Lower leg skin (tissue), 3 donors: ENCODE measurements at regions not wholly inside any gene's neighbourhood (a gene's known extent, or its start where the extent isn't known, plus 50 kb on each side); places are given as distances from the start of the nearest gene placed in this dataset.

Source experiments
- POLR2A ChIP-seq, 2 donors: fragments of 450-650 bp; IDR thresholded peaks; one replicate each; pipeline ENCODE4 v1.6.1; 2016 to 2017; ENCODE audit warnings: antibody characterized with exemption in 2 of 2, mild to moderate bottlenecking in 1 of 2, moderate library complexity in 1 of 2
- TF ChIP-seq, protein P1 (sequence below), 3 donors: fragments of 450-650 bp; IDR thresholded peaks; one replicate each; pipeline ENCODE4 v1.5.1; 2016; ENCODE audit warnings: antibody characterized with exemption in 3 of 3, mild to moderate bottlenecking in 3 of 3, moderate library complexity in 2 of 3

DNA sequence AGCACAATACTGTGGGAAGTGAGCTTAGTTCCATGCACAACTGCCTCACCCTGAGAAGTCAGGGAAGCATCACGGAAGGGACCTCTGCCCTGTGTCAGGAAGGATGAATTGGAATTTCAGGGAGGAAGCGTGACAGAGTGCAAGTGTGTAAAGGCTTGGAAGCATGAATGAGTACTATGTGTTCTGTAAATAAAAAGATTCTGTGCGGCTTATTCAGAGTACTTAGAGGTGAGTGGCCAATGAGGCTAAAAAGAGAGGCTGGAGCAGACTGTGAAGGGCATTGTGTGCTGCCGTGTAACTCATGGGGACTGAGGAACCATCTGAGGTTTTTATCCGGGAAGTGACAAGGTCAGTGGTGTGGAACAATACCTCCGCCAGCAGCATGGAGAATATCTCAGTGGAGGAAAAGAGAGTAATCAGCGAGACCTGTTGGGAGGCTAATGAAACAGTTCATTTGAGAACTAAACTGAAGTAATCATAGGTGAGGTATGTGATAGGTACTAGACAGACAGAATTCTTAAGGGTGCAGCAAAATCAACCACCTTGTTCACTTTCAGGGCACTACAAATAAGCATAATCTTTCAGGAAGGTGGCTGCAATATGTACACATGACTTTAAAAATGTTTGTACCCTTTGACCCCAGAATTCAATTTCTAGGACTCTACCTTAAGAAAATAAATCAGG is 64.9 kb upstream of the SPRED1 start:
- TF ChIP-seq, protein P1, sequence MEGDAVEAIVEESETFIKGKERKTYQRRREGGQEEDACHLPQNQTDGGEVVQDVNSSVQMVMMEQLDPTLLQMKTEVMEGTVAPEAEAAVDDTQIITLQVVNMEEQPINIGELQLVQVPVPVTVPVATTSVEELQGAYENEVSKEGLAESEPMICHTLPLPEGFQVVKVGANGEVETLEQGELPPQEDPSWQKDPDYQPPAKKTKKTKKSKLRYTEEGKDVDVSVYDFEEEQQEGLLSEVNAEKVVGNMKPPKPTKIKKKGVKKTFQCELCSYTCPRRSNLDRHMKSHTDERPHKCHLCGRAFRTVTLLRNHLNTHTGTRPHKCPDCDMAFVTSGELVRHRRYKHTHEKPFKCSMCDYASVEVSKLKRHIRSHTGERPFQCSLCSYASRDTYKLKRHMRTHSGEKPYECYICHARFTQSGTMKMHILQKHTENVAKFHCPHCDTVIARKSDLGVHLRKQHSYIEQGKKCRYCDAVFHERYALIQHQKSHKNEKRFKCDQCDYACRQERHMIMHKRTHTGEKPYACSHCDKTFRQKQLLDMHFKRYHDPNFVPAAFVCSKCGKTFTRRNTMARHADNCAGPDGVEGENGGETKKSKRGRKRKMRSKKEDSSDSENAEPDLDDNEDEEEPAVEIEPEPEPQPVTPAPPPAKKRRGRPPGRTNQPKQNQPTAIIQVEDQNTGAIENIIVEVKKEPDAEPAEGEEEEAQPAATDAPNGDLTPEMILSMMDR (IDR thresholded peaks at IDR 0.05): no peak
- no peak for TF ChIP-seq POLR2A (IDR thresholded peaks at IDR 0.05)
